ENCODE measurements at regions not wholly inside any gene's neighbourhood (a gene's known extent, or its start where the extent isn't known, plus 50 kb on each side); places are given as distances from the start of the nearest gene placed in this dataset.
"Not testable (repeated sequence)": the region's sequence is repeated elsewhere in the genome, so short reads cannot be mapped to it uniquely, and the experiment has no call there.

- TF ChIP-seq CTCF (IDR thresholded peaks at IDR 0.05; ENCODE audit: low read depth, low read length) = no peak
- DNase-seq (ENCODE audit: extremely low read depth, low read depth) = no peak
Observed at GRCh38 chr22:47883757-47884156, 1121.3 kb downstream of the TBC1D22A start.

- DNase-seq (ENCODE audit: extremely low read depth, low read depth) = no peak
- no peak for TF ChIP-seq CTCF (IDR thresholded peaks at IDR 0.05; ENCODE audit: low read depth, low read length)
Observed at GRCh38 chr22:47879346-47879745, 1116.9 kb downstream of the TBC1D22A start.

GRCh38 chr22:47878460-47878859 lies 1116.0 kb downstream of the TBC1D22A start:
- TF ChIP-seq CTCF (IDR thresholded peaks at IDR 0.05; ENCODE audit: low read depth, low read length) = no peak
- DNase-seq (ENCODE audit: extremely low read depth, low read depth) = no peak

- no peak for TF ChIP-seq CTCF (IDR thresholded peaks at IDR 0.05; ENCODE audit: low read depth, low read length)
- no peak for DNase-seq (ENCODE audit: extremely low read depth, low read depth)
Observed at GRCh38 chr22:47872761-47873535, 1110.5 kb downstream of the TBC1D22A start.

GRCh38 chr22:47865626-47866025 lies 1103.2 kb downstream of the TBC1D22A start:
- DNase-seq (ENCODE audit: extremely low read depth, low read depth) = no peak
- no peak for TF ChIP-seq CTCF (IDR thresholded peaks at IDR 0.05; ENCODE audit: low read depth, low read length)

- no peak for TF ChIP-seq CTCF (IDR thresholded peaks at IDR 0.05; ENCODE audit: low read depth, low read length)
- no peak for DNase-seq (ENCODE audit: extremely low read depth, low read depth)
Observed at GRCh38 chr22:47862394-47862793, 1099.9 kb downstream of the TBC1D22A start.

- DNase-seq (ENCODE audit: extremely low read depth, low read depth) = not testable (repeated sequence)
Observed at GRCh38 chr22:47860907-47861306, 1098.5 kb downstream of the TBC1D22A start.
